H1 (cell line): ENCODE measurements at regions not wholly inside any gene's neighbourhood (a gene's known extent, or its start where the extent isn't known, plus 50 kb on each side); places are given as distances from the start of the nearest gene placed in this dataset.

Experiments used
- CTCF ChIA-PET: fragments of 300-600 bp; sonication (Branson Sonifier 250); formaldehyde crosslinking; loops from one replicate; lab custom pipeline; 2021; ENCODE audit not compliant: partially characterized antibody; lab: Charles Lee
- POLR2A ChIA-PET: fragments of 300-600 bp; sonication (Branson Sonifier 250); formaldehyde crosslinking; loops from one replicate; lab custom pipeline; 2021; ENCODE audit warnings: inconsistent platforms; ENCODE audit not compliant: partially characterized antibody; lab: Charles Lee
- DNase-seq, 2 experiments: peaks; one replicate each; pipeline versions ENCODE4 v3.0.0 to v3.0.0-alpha.2; 2010 to 2022; ENCODE audit warnings: low spot score in 2 of 2, low read depth in 1 of 2, mixed read lengths in 1 of 2
- FAIRE-seq: peaks from 2 replicates; lab custom pipeline; 2011; peaks lifted over from hg19 to GRCh38; lab: Jason Lieb, UNC
- H2AFZ ChIP-seq: 2 replicates; pipeline ENCODE4 v1.8.1; 2012; ENCODE audit warnings: low read length, inconsistent platforms
- H2AK5ac ChIP-seq: 2 replicates; pipeline ENCODE4 v1.6.1; 2013; ENCODE audit warnings: low read depth, low read length
- H2BK120ac ChIP-seq: replicated peaks from 2 replicates; pipeline ENCODE3; 2013; ENCODE audit warnings: low read depth, low read length, inconsistent platforms
- H2BK12ac ChIP-seq: 2 replicates; pipeline ENCODE4 v1.6.1; 2013; ENCODE audit warnings: low read depth, low read length
- H2BK15ac ChIP-seq: 2 replicates; pipeline ENCODE4 v1.6.1; 2013; ENCODE audit warnings: low read length
- H2BK20ac ChIP-seq: 2 replicates; pipeline ENCODE4 v1.6.1; 2013; ENCODE audit warnings: low read length
- H2BK5ac ChIP-seq: 2 replicates; pipeline ENCODE4 v1.6.1; 2013; ENCODE audit warnings: low read depth, low read length
- H3K14ac ChIP-seq: 2 replicates; pipeline ENCODE4 v1.6.1; 2013; ENCODE audit warnings: inconsistent platforms; ENCODE audit not compliant: insufficient read length
- H3K18ac ChIP-seq: 2 replicates; pipeline ENCODE4 v1.6.1; 2013; ENCODE audit warnings: low read length; ENCODE audit errors: extremely low read depth
- H3K23ac ChIP-seq: 2 replicates; pipeline ENCODE4 v1.6.1; 2013; ENCODE audit warnings: inconsistent platforms; ENCODE audit not compliant: insufficient read length
- H3K23me2 ChIP-seq: 2 replicates; pipeline ENCODE4 v1.6.1; 2013; ENCODE audit warnings: low read depth, low read length
- H3K27ac ChIP-seq: 2 replicates; pipeline ENCODE4 v1.6.1; 2011; ENCODE audit warnings: low read depth, low read length, inconsistent platforms
- H3K27me3 ChIP-seq, 4 experiments: replicated peaks in 1 of 4; 1 replicate in 1 of 4; 2 replicates in 3 of 4; pipeline versions ENCODE4 v1.6.1 to v1.8.1; 2011 to 2013; ENCODE audit warnings: low read length in 3 of 4, mild to moderate bottlenecking in 3 of 4, inconsistent platforms in 2 of 4, mixed read lengths in 2 of 4, moderate library complexity in 1 of 4; ENCODE audit not compliant: control insufficient read depth in 3 of 4, insufficient read depth in 3 of 4; ENCODE audit errors: extremely low read depth in 1 of 4
- H3K36me3 ChIP-seq, 4 experiments: 2 replicates each; pipeline versions ENCODE4 v1.6.1 to v1.8.1; 2011 to 2013; ENCODE audit warnings: mild to moderate bottlenecking in 4 of 4, low read length in 3 of 4, moderate library complexity in 2 of 4, control low read depth in 1 of 4, inconsistent platforms in 1 of 4; ENCODE audit not compliant: insufficient read depth in 4 of 4, control insufficient read depth in 2 of 4
- H3K4ac ChIP-seq: replicated peaks from 2 replicates; pipeline ENCODE3; 2013; ENCODE audit warnings: low read length, low read depth, mixed read lengths, inconsistent platforms; ENCODE audit not compliant: insufficient read length
- H3K4me1 ChIP-seq, 4 experiments: replicated peaks in 1 of 4; 1 replicate in 1 of 4; 2 replicates in 3 of 4; pipeline versions ENCODE4 v1.6.1 to v1.8.1; 2011 to 2013; ENCODE audit warnings: low read length in 3 of 4, inconsistent platforms in 2 of 4, mixed read lengths in 1 of 4; ENCODE audit not compliant: insufficient read depth in 4 of 4, control insufficient read depth in 3 of 4
- H3K4me2 ChIP-seq, 2 experiments: 2 replicates each; pipeline versions ENCODE4 v1.6.1 to v1.8.1; 2011 to 2013; ENCODE audit warnings: low read depth in 2 of 2, low read length in 2 of 2, control low read depth in 1 of 2, inconsistent platforms in 1 of 2, mild to moderate bottlenecking in 1 of 2; ENCODE audit not compliant: insufficient read depth in 1 of 2
- H3K4me3 ChIP-seq, 4 experiments: fragments of 200-600, 300-600 bp in 1 of 4; sonication (generic), shearing (Covaris generic), sonication (Bioruptor Twin) in 1 of 4; 2 replicates each; pipeline versions ENCODE4 v1.5.1 to v1.8.1; 2011 to 2016; ENCODE audit warnings: low read length in 4 of 4, low read depth in 3 of 4, control low read depth in 2 of 4, inconsistent platforms in 2 of 4, mild to moderate bottlenecking in 2 of 4, mixed read lengths in 1 of 4, moderate library complexity in 1 of 4; ENCODE audit not compliant: insufficient read depth in 2 of 4; ENCODE audit errors: extremely low read depth in 1 of 4
- H3K56ac ChIP-seq: replicated peaks from 2 replicates; pipeline ENCODE3; 2013; ENCODE audit warnings: low read depth, mild to moderate bottlenecking, mixed read lengths, low read length, inconsistent platforms; ENCODE audit not compliant: insufficient read length
- H3K79me1 ChIP-seq: 2 replicates; pipeline ENCODE4 v1.6.1; 2013; ENCODE audit warnings: low read depth, low read length, control low read depth
- H3K79me2 ChIP-seq, 2 experiments: 2 replicates each; pipeline versions ENCODE4 v1.6.1 to v1.8.1; 2012 to 2013; ENCODE audit warnings: low read length in 2 of 2, mild to moderate bottlenecking in 2 of 2, inconsistent platforms in 1 of 2; ENCODE audit not compliant: insufficient read depth in 2 of 2, control insufficient read depth in 1 of 2
- H3K9ac ChIP-seq, 4 experiments: replicated peaks in 1 of 4; 1 replicate in 1 of 4; 2 replicates in 3 of 4; pipeline versions ENCODE4 v1.6.1 to v1.8.1; 2011 to 2013; ENCODE audit warnings: low read depth in 3 of 4, low read length in 3 of 4, control low read depth in 2 of 4, mild to moderate bottlenecking in 2 of 4, moderate library complexity in 2 of 4, inconsistent platforms in 1 of 4; ENCODE audit errors: extremely low read depth in 1 of 4
- H3K9me3 ChIP-seq, 2 experiments: 2 replicates each; pipeline versions ENCODE4 v1.6.1 to v1.8.1; 2012 to 2013; ENCODE audit warnings: mild to moderate bottlenecking in 2 of 2, moderate library complexity in 2 of 2, control low read depth in 1 of 2, inconsistent platforms in 1 of 2, low read depth in 1 of 2, low read length in 1 of 2, mixed read lengths in 1 of 2; ENCODE audit not compliant: insufficient read depth in 2 of 2
- H4K20me1 ChIP-seq, 2 experiments: replicated peaks in 1 of 2; 2 replicates each; pipeline versions ENCODE3 to v1.8.1; 2011 to 2013; ENCODE audit warnings: inconsistent platforms in 2 of 2, low read length in 2 of 2, mild to moderate bottlenecking in 1 of 2; ENCODE audit not compliant: insufficient read depth in 2 of 2, control insufficient read depth in 1 of 2
- H4K5ac ChIP-seq: 2 replicates; pipeline ENCODE4 v1.6.1; 2013; ENCODE audit warnings: low read length, low read depth, mixed read lengths, inconsistent platforms; ENCODE audit not compliant: insufficient read length
- H4K8ac ChIP-seq: 2 replicates; pipeline ENCODE4 v1.8.0; 2013; ENCODE audit warnings: mild to moderate bottlenecking, moderate library complexity, low read length, inconsistent platforms; ENCODE audit not compliant: insufficient read depth; ENCODE audit errors: extremely low read depth
- H4K91ac ChIP-seq: replicated peaks from 2 replicates; pipeline ENCODE3; 2013; ENCODE audit warnings: low read length, mixed read lengths, inconsistent platforms; ENCODE audit not compliant: insufficient read length
- ASH2L ChIP-seq: fragments of 200-600, 300-600 bp; sonication (generic); IDR thresholded peaks from one replicate; pipeline ENCODE4 v1.7.1; 2017; ENCODE audit warnings: low read length
- SUZ12 ChIP-seq: fragments of 200-600 bp; sonication (generic); IDR thresholded peaks from 2 replicates; pipeline ENCODE4 v1.6.1; 2012; ENCODE audit warnings: mild to moderate bottlenecking, inconsistent platforms, low read length, moderate library complexity, mixed read lengths
- WGBS, 2 experiments: shearing (Covaris generic) in 1 of 2; methylation state at CpG; one replicate each; pipeline versions ENCODE4 v1.1.6 to v1.1.7; 2013 to 2015; ENCODE audit warnings: low lambda C conversion rate in 2 of 2, mixed read lengths in 2 of 2, inconsistent platforms in 1 of 2, low coverage in 1 of 2, missing lambda C conversion rate in 1 of 2; ENCODE audit not compliant: insufficient replicate concordance in 2 of 2, insufficient coverage in 1 of 2, insufficient read length in 1 of 2; ENCODE audit errors: extremely low coverage in 1 of 2, missing lambda C conversion rate in 1 of 2; 5-methylcytosine and 5-hydroxymethylcytosine counted together

DNA sequence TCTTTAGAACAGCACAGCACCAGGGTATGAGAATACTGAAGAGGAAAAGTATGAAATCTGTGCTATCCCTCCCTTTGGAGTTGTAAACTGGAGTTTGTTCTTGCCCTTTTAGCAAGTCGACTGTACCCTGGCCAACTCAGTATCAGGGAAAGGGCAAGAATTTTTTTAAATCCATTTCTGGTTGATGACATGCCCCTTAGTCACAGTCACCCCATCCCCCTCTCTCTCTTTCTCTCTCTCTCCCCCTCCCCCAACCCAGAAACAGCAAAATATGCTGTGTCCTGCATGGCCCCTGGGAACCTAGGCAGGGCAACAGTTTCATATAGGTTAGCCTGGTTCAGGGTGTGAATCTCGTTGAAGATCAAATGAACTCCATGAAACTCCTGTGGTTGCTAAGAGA, 177.7 kb upstream of the ADO start:
- WGBS, 2 experiments: 55% methylated on average over 2 of the region's 2 CpGs; no CpG with 5 or more reads in 1 of the 2 experiments
- POLR2A ChIA-PET: no interaction called here

More for the DNA sequence above, 177.7 kb upstream of the ADO start:
- H4K20me1 ChIP-seq: no peaks in the 10 kb centered on the region
- no peak overlapping the region for H4K5ac ChIP-seq
- H3K56ac ChIP-seq: no peak overlapping the region
- no peaks in the 10 kb centered on the region for H3K79me1 ChIP-seq
- no peaks in the 10 kb centered on the region for H3K36me3 ChIP-seq
- H2AFZ ChIP-seq: peak overlapping the region; percentile 29; the same call in 1 of the 2 replicates
- no peak overlapping the region for H3K4ac ChIP-seq
- CTCF ChIA-PET: interaction anchor here (0.6 to 1.4 kb wide), 4 partner anchors 11 to 437 kb away, joined by 3 to 5 read pairs (median 3); no protein-coding TSS in a partner anchor
- no peak overlapping the region for H2BK15ac ChIP-seq
- H4K91ac ChIP-seq: no peak overlapping the region
- H3K27ac ChIP-seq: no peak overlapping the region
- FAIRE-seq (no peak), DNase-seq (no peak)
- peaks cover 0 to 18% (median 12%) of the 10 kb centered on the region in 4 experiments; a peak in 4 of 7 replicates for H3K4me1 ChIP-seq
- no peak overlapping the region for H4K8ac ChIP-seq
- H3K4me3 ChIP-seq: peak overlapping the region in 1 of 4 experiments; percentile 42; a peak in 1 of 8 replicates
- no peaks in the 10 kb centered on the region for H3K27me3 ChIP-seq
- TF ChIP-seq SUZ12 (no peak), ASH2L (peak; percentile 31)
- H3K23me2 ChIP-seq: no peaks in the 10 kb centered on the region; the same call in 1 of the 2 replicates
- no peak overlapping the region for H2AK5ac ChIP-seq
- no peak overlapping the region for H2BK120ac ChIP-seq
- no peaks in the 10 kb centered on the region for H3K9me3 ChIP-seq
- no peak overlapping the region; the same call in 1 of the 2 replicates for H3K18ac ChIP-seq
- no peak overlapping the region for H2BK20ac ChIP-seq
- no peaks in the 10 kb centered on the region for H3K79me2 ChIP-seq
- H3K23ac ChIP-seq: no peak overlapping the region
- no peak overlapping the region for H3K9ac ChIP-seq
- no peak overlapping the region for H2BK12ac ChIP-seq
- H3K14ac ChIP-seq: no peak overlapping the region
- H2BK5ac ChIP-seq: no peak overlapping the region
- H3K4me2 ChIP-seq: peak overlapping the region; percentile 62 to 76; a peak in 3 of 4 replicates
